K562 (cell line): ENCODE measurements at regions not wholly inside any gene's neighbourhood (a gene's known extent, or its start where the extent isn't known, plus 50 kb on each side); places are given as distances from the start of the nearest gene placed in this dataset.

Experiments
- ATAC-seq: fragments of 200-7000 bp; cut with Tn5 transposase; 3 replicates; pipeline ENCODE4 v1.9.1; 2020; ENCODE audit warnings: moderate library complexity
- BruUV-seq: library from RNA; stranded (reverse); fragments of 400-500 nt; replicated peaks from 2 replicates; lab custom pipeline; 2021; lab: Mats Ljungman, UMichigan
- CTCF ChIA-PET: fragments of 300-600 bp; formaldehyde crosslinking; extraction: SDS; loops from one replicate; lab custom pipeline; 2021; ENCODE audit warnings: low intra/inter-chr PET ratio; lab: Yijun Ruan, JAX
- POLR2A ChIA-PET: fragments of 300-600, 350-650 bp; sonication (Branson Sonifier 250); formaldehyde crosslinking; extraction: SDS; loops from one replicate; lab custom pipeline; 2021; ENCODE audit warnings: antibody characterized with exemption, inconsistent platforms; lab: Yijun Ruan, JAX
- DNase-seq, 4 experiments: peaks; one replicate each; pipeline versions ENCODE4 v3.0.0 to v3.0.0-alpha.2; 2011 to 2018; ENCODE audit warnings: low spot score in 3 of 4, mixed read lengths in 3 of 4; ENCODE audit errors: extremely low read depth in 1 of 4
- FAIRE-seq: peaks from 2 replicates; lab custom pipeline; 2011; peaks lifted over from hg19 to GRCh38; lab: Jason Lieb, UNC
- H2AFZ ChIP-seq: 2 replicates; pipeline ENCODE4 v1.6.0; 2011; ENCODE audit warnings: low read depth, low read length, control low read depth, inconsistent platforms
- H3K27ac ChIP-seq: fragments of 200-600 bp; 3 replicates; pipeline ENCODE4 v1.8.0; 2011; ENCODE audit warnings: low read depth, mild to moderate bottlenecking, control low read depth, inconsistent platforms, low read length, moderate library complexity, mixed read lengths; ENCODE audit errors: extremely low read depth
- H3K27me3 ChIP-seq, 2 experiments: fragments of 300-600 bp in 1 of 2; 2 replicates in 1 of 2; 3 replicates in 1 of 2; pipeline versions ENCODE4 v1.6.0 to v1.8.0; 2011; ENCODE audit warnings: inconsistent platforms in 2 of 2, low read length in 2 of 2, mild to moderate bottlenecking in 1 of 2, mixed read lengths in 1 of 2, moderate library complexity in 1 of 2; ENCODE audit not compliant: control insufficient read depth in 2 of 2, insufficient read depth in 2 of 2
- H3K36me3 ChIP-seq: fragments of 300-600 bp; 3 replicates; pipeline ENCODE4 v1.8.0; 2011; ENCODE audit warnings: mild to moderate bottlenecking, low read length, inconsistent platforms; ENCODE audit not compliant: control insufficient read depth, insufficient read depth
- H3K4me1 ChIP-seq, 2 experiments: fragments of 200-600 bp in 1 of 2; replicated peaks in 1 of 2; 2 replicates in 1 of 2; 3 replicates in 1 of 2; pipeline versions ENCODE4 v1.5.1 to v1.8.0; 2011; ENCODE audit warnings: inconsistent platforms in 2 of 2, low read length in 2 of 2, mild to moderate bottlenecking in 1 of 2, mixed read lengths in 1 of 2, moderate library complexity in 1 of 2; ENCODE audit not compliant: control insufficient read depth in 2 of 2, insufficient read depth in 2 of 2
- H3K4me2 ChIP-seq: 2 replicates; pipeline ENCODE4 v1.6.1; 2011; ENCODE audit warnings: low read length, control low read depth, inconsistent platforms, mixed read lengths; ENCODE audit not compliant: insufficient read depth
- H3K4me3 ChIP-seq: fragments of 200-600 bp; sonication (generic), shearing (Covaris generic); 2 replicates; pipeline ENCODE4 v1.5.1; 2016; ENCODE audit warnings: control low read depth, inconsistent platforms
- H3K79me2 ChIP-seq: fragments of 200-600 bp; 3 replicates; pipeline ENCODE4 v1.8.0; 2011; ENCODE audit warnings: low read length, inconsistent platforms; ENCODE audit not compliant: control insufficient read depth, insufficient read depth
- H3K9ac ChIP-seq, 2 experiments: 2 replicates each; pipeline versions ENCODE4 v1.6.0 to v1.6.1; 2011; ENCODE audit warnings: low read depth in 2 of 2, low read length in 2 of 2, control low read depth in 1 of 2, inconsistent platforms in 1 of 2, mild to moderate bottlenecking in 1 of 2, mixed read lengths in 1 of 2; ENCODE audit not compliant: insufficient read depth in 1 of 2
- H3K9me1 ChIP-seq: one replicate; pipeline ENCODE4 v1.6.0; 2011; ENCODE audit warnings: inconsistent platforms, mild to moderate bottlenecking, low read length, moderate library complexity; ENCODE audit not compliant: control insufficient read depth, insufficient read depth
- H3K9me3 ChIP-seq: replicated peaks from 2 replicates; pipeline ENCODE4 v1.5.1; 2011; ENCODE audit warnings: low read depth, low read length, inconsistent platforms; ENCODE audit not compliant: control insufficient read depth, insufficient read depth
- H4K20me1 ChIP-seq: replicated peaks from 2 replicates; pipeline ENCODE4 v1.6.1; 2011; ENCODE audit warnings: low read length, inconsistent platforms, mixed read lengths; ENCODE audit not compliant: control insufficient read depth, insufficient read depth
- LARP7 ChIP-seq: fragments of 450-650 bp; IDR thresholded peaks from 2 replicates; pipeline ENCODE4 v1.6.1; 2016
- SIN3A ChIP-seq, 2 experiments: fragments of 150-350 bp in 1 of 2; IDR thresholded peaks; 2 replicates each; pipeline ENCODE4 v1.6.1; 2011 to 2016; ENCODE audit warnings: borderline replicate concordance in 2 of 2, low read depth in 2 of 2, low read length in 2 of 2, mild to moderate bottlenecking in 2 of 2, moderate library complexity in 2 of 2; ENCODE audit not compliant: control insufficient read depth in 1 of 2
- SREBF2 ChIP-seq: sonication (generic); formaldehyde crosslinking; IDR thresholded peaks from 2 replicates; pipeline ENCODE4 v1.4.0; 2020; ENCODE audit warnings: mild to moderate bottlenecking, missing genetic modification reagents
- SRSF7 ChIP-seq: fragments of 200-400 bp; formaldehyde crosslinking; optimal IDR thresholded peaks from 2 replicates; pipeline ENCODE3; 2017; ENCODE audit warnings: mild to moderate bottlenecking, low read depth, low read length
- ZNF780A ChIP-seq: fragments of 250-450 bp; sonication (Bioruptor Pico); IDR thresholded peaks from 2 replicates; pipeline ENCODE4 v1.5.0; 2021; ENCODE audit warnings: mild to moderate bottlenecking
- in situ Hi-C: fragments of 300-500 bp; cut with MboI; formaldehyde crosslinking; loops from 4 replicates; pipeline ENCODE4 v1.15.0; 2018; ENCODE audit warnings: inconsistent platforms, mixed read lengths
- intact Hi-C: fragments of 100-400 bp; cut with micrococcal nuclease; formaldehyde crosslinking; loops from 2 replicates; pipeline ENCODE4 v1.14.2; 2022

GRCh38 chr4:30901461-30902451 is 181.6 kb downstream of the PCDH7 start (continued):
- TF ChIP-seq SREBF2 (CRISPR knock-in tag) (no peak), SIN3A (IDR thresholded peaks at IDR 0.05; ENCODE audit: borderline replicate concordance in 2 of 2, control insufficient read depth in 1 of 2, low read depth in 2 of 2, low read length in 2 of 2) (no peak), ZNF780A (CRISPR knock-in tag) (no peak)

GRCh38 chr4:30903502-30904214 is 183.5 kb downstream of the PCDH7 start:
- Histone ChIP-seq H3K36me3 (no peaks in the 10 kb centered on the region), H3K9me1 (no peaks in the 10 kb centered on the region), H2AFZ (no peak overlapping the region), H3K4me3 (no peak overlapping the region), H3K27me3 (no peaks in the 10 kb centered on the region), H4K20me1 (no peaks in the 10 kb centered on the region), H3K9ac (no peak overlapping the region), H3K79me2 (no peaks in the 10 kb centered on the region), H3K4me1 (no peaks in the 10 kb centered on the region), H3K4me2 (no peak overlapping the region), H3K9me3 (no peaks in the 10 kb centered on the region), H3K27ac (no peak overlapping the region)
- ATAC-seq (no peak), DNase-seq (no peak), FAIRE-seq (no peak)
- ChIA-PET CTCF (no interaction called here), POLR2A (no interaction called here)
- no TSS peak for BruUV-seq
- in situ Hi-C loops = no loop called here
- intact Hi-C loops = no loop called here
- TF ChIP-seq SRSF7 = no peak
- no peak for TF ChIP-seq LARP7
